SK-N-SH (cell line): ENCODE measurements at regions not wholly inside any gene's neighbourhood (a gene's known extent, or its start where the extent isn't known, plus 50 kb on each side); places are given as distances from the start of the nearest gene placed in this dataset.

ENCODE experiments used
- CTCF ChIA-PET: fragments of 300-600, 350-600 bp; formaldehyde crosslinking; extraction: SDS; loops from one replicate; lab custom pipeline; 2021; lab: Yijun Ruan, JAX
- POLR2A ChIA-PET: fragments of 350-600 bp; sonication (Branson Sonifier 250); formaldehyde crosslinking; extraction: SDS; loops from one replicate; lab custom pipeline; 2020; ENCODE audit warnings: antibody characterized with exemption, inconsistent platforms; lab: Yijun Ruan, JAX
- DNase-seq: peaks from one replicate; pipeline ENCODE4 v3.0.0; 2012
- H2AFZ ChIP-seq: fragments of 200-600 bp; sonication (generic); 2 replicates; pipeline ENCODE4 v1.8.1; 2016; ENCODE audit warnings: antibody characterized with exemption, mild to moderate bottlenecking, low read depth
- H3F3A ChIP-seq: fragments of 200-600 bp; sonication (generic); replicated peaks from 2 replicates; pipeline ENCODE3; 2016; ENCODE audit warnings: antibody characterized with exemption, mild to moderate bottlenecking; ENCODE audit not compliant: insufficient read depth
- H3K27ac ChIP-seq, 2 experiments: fragments of 200-500 bp in 1 of 2; fragments of 200-600 bp in 1 of 2; sonication (Bioruptor generic) in 1 of 2; sonication (generic), shearing (Covaris generic) in 1 of 2; 2 replicates each; pipeline versions ENCODE4 v1.5.1 to v1.6.1; 2014 to 2016; ENCODE audit warnings: low read depth in 2 of 2, inconsistent platforms in 1 of 2, low read length in 1 of 2, mild to moderate bottlenecking in 1 of 2, mixed read lengths in 1 of 2
- H3K27me3 ChIP-seq: fragments of 200-600 bp; sonication (generic), shearing (Covaris generic); 2 replicates; pipeline ENCODE4 v1.6.1; 2016; ENCODE audit warnings: mixed run types; ENCODE audit not compliant: insufficient read depth
- H3K36me3 ChIP-seq, 2 experiments: fragments of 200-500 bp in 1 of 2; fragments of 200-600 bp in 1 of 2; sonication (Bioruptor generic) in 1 of 2; sonication (generic) in 1 of 2; replicated peaks in 1 of 2; 2 replicates each; pipeline versions ENCODE3 to v1.5.1; 2014 to 2016; ENCODE audit warnings: low read length in 1 of 2, mild to moderate bottlenecking in 1 of 2; ENCODE audit not compliant: insufficient read depth in 2 of 2, control insufficient read depth in 1 of 2
- H3K4me1 ChIP-seq, 2 experiments: fragments of 200-500 bp in 1 of 2; fragments of 200-600 bp in 1 of 2; sonication (Bioruptor generic) in 1 of 2; sonication (generic), shearing (Covaris generic) in 1 of 2; 2 replicates each; pipeline versions ENCODE4 v1.5.1 to v1.6.1; 2014 to 2016; ENCODE audit warnings: low read depth in 1 of 2, low read length in 1 of 2, mixed run types in 1 of 2; ENCODE audit not compliant: insufficient read depth in 2 of 2, control insufficient read depth in 1 of 2
- H3K4me2 ChIP-seq: fragments of 200-600 bp; sonication (generic), shearing (Covaris generic); 2 replicates; pipeline ENCODE4 v1.6.1; 2017; ENCODE audit warnings: mixed run types
- H3K4me3 ChIP-seq, 2 experiments: fragments of 200-500 bp in 1 of 2; fragments of 200-600 bp in 1 of 2; sonication (Bioruptor generic) in 1 of 2; sonication (generic), shearing (Covaris generic) in 1 of 2; 2 replicates each; pipeline versions ENCODE4 v1.5.1 to v1.8.1; 2014 to 2016; ENCODE audit warnings: low read depth in 2 of 2, inconsistent platforms in 1 of 2, low read length in 1 of 2, mild to moderate bottlenecking in 1 of 2, mixed read lengths in 1 of 2, moderate library complexity in 1 of 2
- H3K79me2 ChIP-seq: fragments of 200-600 bp; sonication (generic); 2 replicates; pipeline ENCODE4 v1.8.1; 2017; ENCODE audit warnings: mild to moderate bottlenecking; ENCODE audit not compliant: insufficient read depth
- H3K9ac ChIP-seq: fragments of 200-600 bp; sonication (generic); 2 replicates; pipeline ENCODE4 v1.6.1; 2017; ENCODE audit warnings: mixed run types
- H3K9me2 ChIP-seq: fragments of 200-600 bp; sonication (generic); 2 replicates; pipeline ENCODE4 v1.6.1; 2017; ENCODE audit warnings: mixed run types
- H3K9me3 ChIP-seq: fragments of 200-600 bp; sonication (generic); 2 replicates; pipeline ENCODE4 v1.6.1; 2017; ENCODE audit warnings: mixed run types, mild to moderate bottlenecking, moderate library complexity
- H4K20me1 ChIP-seq: fragments of 200-600 bp; sonication (generic); 2 replicates; pipeline ENCODE4 v1.6.1; 2017; ENCODE audit warnings: mild to moderate bottlenecking, mixed run types; ENCODE audit not compliant: insufficient read depth
- FOSL2 ChIP-seq: IDR thresholded peaks from 2 replicates; pipeline ENCODE4 v1.4.0; 2012; ENCODE audit warnings: low read depth, mild to moderate bottlenecking, moderate library complexity, borderline replicate concordance
- FOXJ3 ChIP-seq: sonication (generic); formaldehyde crosslinking; IDR thresholded peaks from 2 replicates; pipeline ENCODE4 v1.5.1; 2020; ENCODE audit warnings: mild to moderate bottlenecking, missing genetic modification reagents
- FOXM1 ChIP-seq: IDR thresholded peaks from 2 replicates; pipeline ENCODE4 v1.4.0; 2012; ENCODE audit warnings: low read depth, mild to moderate bottlenecking
- GATA2 ChIP-seq: sonication (generic); formaldehyde crosslinking; IDR thresholded peaks from 2 replicates; pipeline ENCODE4 v1.5.0; 2020; ENCODE audit warnings: mild to moderate bottlenecking, missing genetic modification reagents
- MEF2A ChIP-seq: IDR thresholded peaks from 2 replicates; pipeline ENCODE4 v1.4.0; 2012; ENCODE audit warnings: low read depth, borderline replicate concordance
- MXI1 ChIP-seq: IDR thresholded peaks from 2 replicates; pipeline ENCODE4 v1.6.1; 2012; ENCODE audit warnings: mild to moderate bottlenecking, low read depth, low read length, improper control_type of control experiment
- NRF1 ChIP-seq: IDR thresholded peaks from 2 replicates; pipeline ENCODE4 v1.6.1; 2012; ENCODE audit warnings: low read depth, mild to moderate bottlenecking, low read length
- RAD21 ChIP-seq: IDR thresholded peaks from 2 replicates; pipeline ENCODE4 v1.6.1; 2012; ENCODE audit warnings: mild to moderate bottlenecking, low read length
- RXRA ChIP-seq: IDR thresholded peaks from 2 replicates; pipeline ENCODE4 v1.4.0; 2012; ENCODE audit warnings: low read depth, mild to moderate bottlenecking, borderline replicate concordance
- SIN3A ChIP-seq: IDR thresholded peaks from 2 replicates; pipeline ENCODE4 v1.6.1; 2012; ENCODE audit warnings: low read depth, mild to moderate bottlenecking, low read length, moderate library complexity, borderline replicate concordance
- SMC3 ChIP-seq: IDR thresholded peaks from 2 replicates; pipeline ENCODE4 v1.6.1; 2012; ENCODE audit warnings: low read depth, low read length, improper control_type of control experiment
- TAF1 ChIP-seq: IDR thresholded peaks from 2 replicates; pipeline ENCODE4 v1.6.1; 2012; ENCODE audit warnings: low read depth, mild to moderate bottlenecking, low read length, moderate library complexity, borderline replicate concordance
- TCF12 ChIP-seq: IDR thresholded peaks from 2 replicates; pipeline ENCODE4 v1.4.0; 2012
- TEAD4 ChIP-seq: IDR thresholded peaks from 2 replicates; pipeline ENCODE4 v1.4.0; 2012; ENCODE audit warnings: mild to moderate bottlenecking, borderline replicate concordance; ENCODE audit not compliant: insufficient read depth
- YY1 ChIP-seq: IDR thresholded peaks from 2 replicates; pipeline ENCODE4 v1.4.0; 2012; ENCODE audit warnings: low read depth, mild to moderate bottlenecking
- WGBS: methylation state at CpG from one replicate; pipeline ENCODE4 v1.1.6; 2017; ENCODE audit warnings: low lambda C conversion rate; 5-methylcytosine and 5-hydroxymethylcytosine counted together
- TF ChIP-seq, protein P1 (sequence below): IDR thresholded peaks from 2 replicates; pipeline ENCODE4 v1.4.0; 2012; ENCODE audit warnings: low read depth
- TF ChIP-seq, protein P2 (sequence below): IDR thresholded peaks from 2 replicates; pipeline ENCODE4; 2012
- TF ChIP-seq, protein P3 (sequence below): fragments of 150-350 bp; IDR thresholded peaks from 2 replicates; pipeline ENCODE4 v1.6.1; 2017; ENCODE audit warnings: antibody characterized with exemption, low read length, low read depth, borderline replicate concordance
- TF ChIP-seq, protein P4 (sequence below): IDR thresholded peaks from 2 replicates; pipeline ENCODE4 v1.4.0; 2012; ENCODE audit warnings: low read depth, borderline replicate concordance
- TF ChIP-seq, protein P5 (sequence below): fragments of 200-600 bp; sonication (generic); IDR thresholded peaks from 2 replicates; pipeline ENCODE4 v1.6.1; 2017; ENCODE audit warnings: antibody characterized with exemption, mild to moderate bottlenecking, moderate library complexity

DNA sequence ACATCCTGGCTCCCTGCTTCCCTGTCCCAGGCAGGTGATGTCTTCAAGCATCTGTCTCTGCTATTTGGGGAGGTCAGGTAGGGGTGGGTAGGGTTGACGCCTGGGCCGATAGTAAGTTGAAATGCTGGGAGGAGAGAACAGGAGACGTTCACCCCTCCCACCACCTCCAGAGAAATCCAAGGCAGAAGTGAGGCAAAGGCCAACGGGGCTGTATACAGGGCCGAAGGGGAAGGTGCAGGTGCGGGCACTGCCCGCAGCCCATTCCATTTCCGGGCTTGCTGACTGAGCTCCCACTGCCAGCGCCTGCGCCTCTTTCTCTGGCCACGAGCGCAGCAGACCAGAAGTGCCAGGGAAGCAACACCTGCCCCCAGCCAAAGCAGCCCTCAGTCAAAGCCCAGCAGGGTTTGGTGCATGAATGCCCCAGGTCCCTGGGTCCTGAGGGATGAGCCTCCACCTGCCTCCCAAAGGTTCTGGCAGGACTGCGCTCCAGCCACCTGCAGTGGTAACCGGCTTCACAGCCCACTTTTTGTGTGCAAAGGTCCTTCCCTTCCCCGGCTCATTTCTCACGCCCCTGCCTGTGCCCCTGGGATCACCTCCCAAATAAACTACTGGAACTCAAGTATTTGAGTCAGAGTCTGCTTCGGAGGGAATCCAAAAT is 127.6 kb upstream of the TNRC6C start:
- H3K27me3 ChIP-seq, result no peaks in the 10 kb centered on the region
- H3K9me2 ChIP-seq, result no peaks in the 10 kb centered on the region
- no peak for DNase-seq
- H3K27ac ChIP-seq, result peak overlapping the region; percentile 8 to 58; a peak in 2 of 4 replicates
- H3K4me1 ChIP-seq, result peaks cover 32 to 42% of the 10 kb centered on the region in 2 experiments; a peak in 3 of 4 replicates
- H3K4me2 ChIP-seq, result peak overlapping the region; percentile 65
- peak overlapping the region; percentile 61; the same call in 1 of the 2 replicates for H3K9ac ChIP-seq
- ChIA-PET CTCF (interaction anchor here (1.8 kb wide), 1 partner anchor 288 kb away, joined by 7 read pairs; no protein-coding TSS in a partner anchor), POLR2A (no interaction called here)
- H3K4me3 ChIP-seq, result no peak overlapping the region
- TF ChIP-seq, protein P1, sequence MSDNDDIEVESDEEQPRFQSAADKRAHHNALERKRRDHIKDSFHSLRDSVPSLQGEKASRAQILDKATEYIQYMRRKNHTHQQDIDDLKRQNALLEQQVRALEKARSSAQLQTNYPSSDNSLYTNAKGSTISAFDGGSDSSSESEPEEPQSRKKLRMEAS, result no peak
- TF ChIP-seq MEF2A (no peak), YY1 (no peak), TCF12 (no peak), TAF1 (no peak), RAD21 (no peak), GATA2 (CRISPR knock-in tag) (no peak), RXRA (no peak), MXI1 (no peak), SIN3A (no peak), FOXJ3 (CRISPR knock-in tag) (no peak), FOXM1 (no peak), SMC3 (no peak), TEAD4 (no peak), FOSL2 (no peak), NRF1 (no peak)
- TF ChIP-seq, protein P2, sequence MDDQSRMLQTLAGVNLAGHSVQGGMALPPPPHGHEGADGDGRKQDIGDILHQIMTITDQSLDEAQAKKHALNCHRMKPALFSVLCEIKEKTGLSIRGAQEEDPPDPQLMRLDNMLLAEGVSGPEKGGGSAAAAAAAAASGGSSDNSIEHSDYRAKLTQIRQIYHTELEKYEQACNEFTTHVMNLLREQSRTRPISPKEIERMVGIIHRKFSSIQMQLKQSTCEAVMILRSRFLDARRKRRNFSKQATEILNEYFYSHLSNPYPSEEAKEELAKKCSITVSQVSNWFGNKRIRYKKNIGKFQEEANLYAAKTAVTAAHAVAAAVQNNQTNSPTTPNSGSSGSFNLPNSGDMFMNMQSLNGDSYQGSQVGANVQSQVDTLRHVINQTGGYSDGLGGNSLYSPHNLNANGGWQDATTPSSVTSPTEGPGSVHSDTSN, result no peak
- TF ChIP-seq, protein P3, sequence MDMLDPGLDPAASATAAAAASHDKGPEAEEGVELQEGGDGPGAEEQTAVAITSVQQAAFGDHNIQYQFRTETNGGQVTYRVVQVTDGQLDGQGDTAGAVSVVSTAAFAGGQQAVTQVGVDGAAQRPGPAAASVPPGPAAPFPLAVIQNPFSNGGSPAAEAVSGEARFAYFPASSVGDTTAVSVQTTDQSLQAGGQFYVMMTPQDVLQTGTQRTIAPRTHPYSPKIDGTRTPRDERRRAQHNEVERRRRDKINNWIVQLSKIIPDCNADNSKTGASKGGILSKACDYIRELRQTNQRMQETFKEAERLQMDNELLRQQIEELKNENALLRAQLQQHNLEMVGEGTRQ, result no peak
- TF ChIP-seq, protein P4, sequence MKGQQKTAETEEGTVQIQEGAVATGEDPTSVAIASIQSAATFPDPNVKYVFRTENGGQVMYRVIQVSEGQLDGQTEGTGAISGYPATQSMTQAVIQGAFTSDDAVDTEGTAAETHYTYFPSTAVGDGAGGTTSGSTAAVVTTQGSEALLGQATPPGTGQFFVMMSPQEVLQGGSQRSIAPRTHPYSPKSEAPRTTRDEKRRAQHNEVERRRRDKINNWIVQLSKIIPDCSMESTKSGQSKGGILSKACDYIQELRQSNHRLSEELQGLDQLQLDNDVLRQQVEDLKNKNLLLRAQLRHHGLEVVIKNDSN, result no peak
- TF ChIP-seq, protein P5, sequence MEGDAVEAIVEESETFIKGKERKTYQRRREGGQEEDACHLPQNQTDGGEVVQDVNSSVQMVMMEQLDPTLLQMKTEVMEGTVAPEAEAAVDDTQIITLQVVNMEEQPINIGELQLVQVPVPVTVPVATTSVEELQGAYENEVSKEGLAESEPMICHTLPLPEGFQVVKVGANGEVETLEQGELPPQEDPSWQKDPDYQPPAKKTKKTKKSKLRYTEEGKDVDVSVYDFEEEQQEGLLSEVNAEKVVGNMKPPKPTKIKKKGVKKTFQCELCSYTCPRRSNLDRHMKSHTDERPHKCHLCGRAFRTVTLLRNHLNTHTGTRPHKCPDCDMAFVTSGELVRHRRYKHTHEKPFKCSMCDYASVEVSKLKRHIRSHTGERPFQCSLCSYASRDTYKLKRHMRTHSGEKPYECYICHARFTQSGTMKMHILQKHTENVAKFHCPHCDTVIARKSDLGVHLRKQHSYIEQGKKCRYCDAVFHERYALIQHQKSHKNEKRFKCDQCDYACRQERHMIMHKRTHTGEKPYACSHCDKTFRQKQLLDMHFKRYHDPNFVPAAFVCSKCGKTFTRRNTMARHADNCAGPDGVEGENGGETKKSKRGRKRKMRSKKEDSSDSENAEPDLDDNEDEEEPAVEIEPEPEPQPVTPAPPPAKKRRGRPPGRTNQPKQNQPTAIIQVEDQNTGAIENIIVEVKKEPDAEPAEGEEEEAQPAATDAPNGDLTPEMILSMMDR, result no peak
- H3K9me3 ChIP-seq, result no peaks in the 10 kb centered on the region
- H3K79me2 ChIP-seq, result no peaks in the 10 kb centered on the region
- no peaks in the 10 kb centered on the region for H3K36me3 ChIP-seq
- no peaks in the 10 kb centered on the region for H4K20me1 ChIP-seq
- WGBS, result 91% methylated on average over 17 of the region's 17 CpGs
- H2AFZ ChIP-seq, result peak overlapping the region; percentile 84
- H3F3A ChIP-seq, result peaks cover 19% of the 10 kb centered on the region
